Mammary epithelial cell (primary cell): ENCODE measurements at regions not wholly inside any gene's neighbourhood (a gene's known extent, or its start where the extent isn't known, plus 50 kb on each side); places are given as distances from the start of the nearest gene placed in this dataset.

Source experiments
- EZH2 ChIP-seq: IDR thresholded peaks from 2 replicates; pipeline ENCODE4 v1.6.1; 2012; ENCODE audit warnings: low read length, inconsistent platforms, borderline replicate concordance
- TF ChIP-seq, protein P1 (sequence below), 2 donors: IDR thresholded peaks in 1 of 2; conservative IDR thresholded peaks in 1 of 2; 2 replicates each; pipeline ENCODE4 v1.5.1; 2011 to 2012; ENCODE audit warnings: inconsistent platforms in 2 of 2, low read length in 2 of 2, mild to moderate bottlenecking in 2 of 2, control low read depth in 1 of 2, low read depth in 1 of 2; ENCODE audit not compliant: insufficient read depth in 1 of 2; ENCODE audit errors: extremely low read depth in 1 of 2

DNA sequence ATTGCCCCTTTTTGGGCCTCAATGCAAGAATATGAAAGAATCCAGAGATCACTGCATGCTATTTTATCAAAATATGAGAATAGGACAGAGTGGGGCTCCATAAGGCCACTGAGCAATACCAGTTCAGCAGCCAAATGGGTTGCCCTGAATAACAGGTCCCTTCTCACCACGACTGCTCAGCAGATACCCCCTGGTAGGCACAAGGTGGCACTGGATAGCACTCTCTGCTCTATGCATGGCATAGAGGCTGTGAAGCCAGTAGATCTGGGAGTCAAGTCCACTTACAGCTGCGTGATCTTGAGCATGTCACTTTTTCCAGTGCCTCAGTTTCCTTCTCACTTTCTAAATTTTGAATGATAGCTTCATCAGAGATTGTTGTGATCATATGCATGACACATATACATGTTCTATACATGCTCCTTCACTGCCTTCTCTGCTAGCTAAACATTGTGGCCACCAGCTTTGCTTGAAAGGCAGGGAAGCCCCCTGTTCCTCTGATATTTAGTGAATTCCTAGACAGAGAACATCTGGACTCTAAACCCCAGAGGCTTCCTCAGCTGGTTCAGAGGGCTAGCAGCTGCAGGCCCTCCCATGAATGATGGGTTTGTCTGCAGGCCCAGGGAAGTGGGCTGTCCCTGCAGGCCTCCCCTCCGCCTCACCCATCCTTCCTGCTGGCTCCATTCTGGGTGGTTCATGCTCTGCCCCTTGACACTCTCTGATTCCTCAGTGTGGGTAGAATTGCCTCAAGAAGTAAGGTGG is 84.9 kb upstream of the ASIC2 start:
- TF ChIP-seq, protein P1, sequence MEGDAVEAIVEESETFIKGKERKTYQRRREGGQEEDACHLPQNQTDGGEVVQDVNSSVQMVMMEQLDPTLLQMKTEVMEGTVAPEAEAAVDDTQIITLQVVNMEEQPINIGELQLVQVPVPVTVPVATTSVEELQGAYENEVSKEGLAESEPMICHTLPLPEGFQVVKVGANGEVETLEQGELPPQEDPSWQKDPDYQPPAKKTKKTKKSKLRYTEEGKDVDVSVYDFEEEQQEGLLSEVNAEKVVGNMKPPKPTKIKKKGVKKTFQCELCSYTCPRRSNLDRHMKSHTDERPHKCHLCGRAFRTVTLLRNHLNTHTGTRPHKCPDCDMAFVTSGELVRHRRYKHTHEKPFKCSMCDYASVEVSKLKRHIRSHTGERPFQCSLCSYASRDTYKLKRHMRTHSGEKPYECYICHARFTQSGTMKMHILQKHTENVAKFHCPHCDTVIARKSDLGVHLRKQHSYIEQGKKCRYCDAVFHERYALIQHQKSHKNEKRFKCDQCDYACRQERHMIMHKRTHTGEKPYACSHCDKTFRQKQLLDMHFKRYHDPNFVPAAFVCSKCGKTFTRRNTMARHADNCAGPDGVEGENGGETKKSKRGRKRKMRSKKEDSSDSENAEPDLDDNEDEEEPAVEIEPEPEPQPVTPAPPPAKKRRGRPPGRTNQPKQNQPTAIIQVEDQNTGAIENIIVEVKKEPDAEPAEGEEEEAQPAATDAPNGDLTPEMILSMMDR (conservative IDR thresholded peaks at IDR 0.05 in 1 of 2, IDR thresholded peaks at IDR 0.05 in 1 of 2; ENCODE audit: extremely low read depth in 1 of 2, insufficient read depth in 1 of 2, low read depth in 1 of 2, low read length in 2 of 2) = no peak
- TF ChIP-seq EZH2 = no peak
